Activated CD4-positive, alpha-beta T cell treated with anti-CD3 and anti-CD28 coated beads, Interleukin-2, amount 50 U/mL, for 24 hours (primary cell): ENCODE measurements at regions not wholly inside any gene's neighbourhood (a gene's known extent, or its start where the extent isn't known, plus 50 kb on each side); places are given as distances from the start of the nearest gene placed in this dataset.

ENCODE experiments used
- DNase-seq, 2 donors: peaks; one replicate each; pipeline ENCODE4 v3.0.0-alpha.2; 2020; ENCODE audit warnings: low read depth in 1 of 2, low spot score in 1 of 2

- no peak for DNase-seq
Observed at GRCh38 chrX:10893976-10894375, 217.2 kb upstream of the HCCS start.

GRCh38 chrX:10897768-10898167 is 213.4 kb upstream of the HCCS start:
- no peak for DNase-seq

GRCh38 chrX:10900585-10901289 is 210.4 kb upstream of the HCCS start:
- no peak for DNase-seq

DNA sequence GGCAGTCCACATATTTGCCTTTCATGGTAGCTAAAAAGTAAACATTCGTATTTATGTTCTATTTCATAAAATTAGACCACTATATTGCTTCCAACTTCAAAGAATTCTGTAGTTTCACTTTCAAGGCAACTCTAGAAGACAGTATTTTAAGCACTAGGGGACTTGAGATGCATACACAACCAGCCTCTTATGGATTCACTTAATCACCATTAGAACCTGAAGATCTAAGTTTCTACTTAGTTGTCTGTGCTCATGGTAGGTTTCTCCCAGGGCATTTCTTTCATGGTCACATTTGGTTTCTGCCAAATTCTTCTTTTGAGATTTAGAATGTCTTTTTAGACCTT is 209.9 kb upstream of the HCCS start:
- no peak for DNase-seq

DNA sequence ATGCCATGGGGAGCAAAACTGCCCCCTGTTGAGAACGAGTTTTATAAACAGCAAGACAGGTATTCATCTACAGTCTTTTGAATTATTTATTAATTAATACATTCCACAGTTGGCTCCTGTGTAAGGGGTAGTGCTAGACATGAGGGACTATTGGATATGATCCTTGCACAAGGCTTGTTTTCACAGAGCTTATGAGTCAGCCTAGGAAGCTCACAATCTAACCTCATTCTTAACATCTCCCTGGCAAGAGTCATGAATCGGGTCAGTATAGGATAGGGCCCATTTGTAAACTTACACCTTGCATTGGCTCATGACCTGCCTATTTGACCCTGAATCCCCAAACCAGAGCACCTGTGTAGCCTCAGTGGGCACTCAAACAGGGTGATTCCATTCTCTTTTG is 209.1 kb upstream of the HCCS start:
- DNase-seq, result no peak

GRCh38 chrX:10903523-10903922 is 207.6 kb upstream of the HCCS start:
- no peak for DNase-seq

DNA sequence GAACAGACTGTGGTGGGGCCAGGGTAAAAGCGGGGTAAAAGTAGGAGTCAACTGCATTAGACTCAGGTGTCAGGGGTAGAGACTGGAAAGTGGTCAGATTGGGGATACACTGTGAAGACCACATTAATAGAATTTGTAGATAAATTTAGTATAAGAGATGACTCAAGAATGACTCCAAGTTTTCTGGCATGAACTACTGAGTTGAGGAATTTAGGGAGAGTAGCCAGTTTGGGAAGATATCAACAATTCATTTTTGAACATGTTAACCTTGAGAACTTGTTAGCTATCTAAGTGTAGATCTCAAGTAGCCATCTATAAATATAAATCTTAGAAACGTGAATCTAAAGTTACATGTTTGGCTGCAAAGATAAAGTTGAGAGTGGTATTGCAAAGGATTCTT is 206.9 kb upstream of the HCCS start:
- no peak for DNase-seq

- no peak for DNase-seq
Observed at GRCh38 chrX:10906866-10907265, 204.3 kb upstream of the HCCS start.

DNA sequence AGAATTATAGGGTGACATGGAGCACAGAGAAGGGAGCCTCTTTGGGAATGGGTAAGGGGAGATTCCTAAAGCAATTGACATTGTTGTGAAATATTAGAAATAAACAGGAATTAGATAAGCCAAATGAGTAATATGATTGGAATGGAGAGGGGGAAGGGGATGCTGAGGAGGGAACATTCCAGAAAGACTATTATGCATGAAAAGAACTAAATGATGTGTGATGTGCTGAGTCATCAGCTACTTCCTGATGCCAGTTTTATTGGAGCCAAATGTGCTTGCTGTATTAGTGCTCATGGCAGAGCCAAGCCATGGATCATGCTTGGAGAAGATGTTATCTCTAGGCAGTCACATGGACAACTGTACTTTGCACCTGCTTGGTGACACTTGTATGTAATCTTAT is 189.0 kb upstream of the HCCS start:
- DNase-seq, result no peak

DNA sequence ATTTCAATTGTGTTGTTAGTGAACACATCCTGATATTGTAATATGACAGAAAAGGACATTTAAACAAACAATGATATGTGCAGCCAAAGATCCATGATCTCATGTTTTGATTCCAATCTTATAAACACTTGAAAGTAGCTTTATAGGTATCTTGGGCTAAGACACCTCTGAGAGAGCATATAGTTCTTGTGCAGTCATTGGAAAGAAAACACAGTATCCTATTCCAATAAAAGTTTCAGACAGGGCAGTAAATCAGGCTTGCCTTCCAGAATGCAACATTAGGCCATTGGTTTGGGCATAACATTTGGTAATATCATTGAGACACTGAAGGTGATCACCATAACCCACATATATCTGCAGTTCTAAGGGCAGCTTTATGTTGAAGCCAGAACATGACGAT is 188.3 kb upstream of the HCCS start:
- DNase-seq, result no peak

- DNase-seq, result no peak
Observed at GRCh38 chrX:10923466-10923865, 187.7 kb upstream of the HCCS start.

GRCh38 chrX:10926404-10926803 is 184.7 kb upstream of the HCCS start:
- no peak for DNase-seq

DNA sequence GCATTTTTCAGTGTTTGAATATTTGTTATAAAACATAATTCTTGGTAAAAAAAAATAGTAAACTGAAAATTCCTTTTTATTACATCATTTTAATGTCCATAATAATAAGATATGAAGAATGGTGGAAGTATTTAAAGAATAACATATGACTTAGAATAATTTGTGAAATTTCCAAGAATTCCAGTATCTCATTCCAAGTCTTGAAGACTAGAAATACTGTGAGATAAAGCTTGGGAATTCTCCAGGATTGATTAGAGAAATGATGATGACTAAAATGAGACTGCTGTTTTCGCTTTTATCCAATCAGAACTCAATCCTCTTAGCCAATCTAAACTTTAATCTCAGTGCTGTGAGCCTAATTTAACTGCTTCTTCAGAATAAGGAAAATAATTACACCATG is 184.2 kb upstream of the HCCS start:
- no peak for DNase-seq

- DNase-seq, result no peak
Observed at GRCh38 chrX:10929747-10930146, 181.4 kb upstream of the HCCS start.

DNA sequence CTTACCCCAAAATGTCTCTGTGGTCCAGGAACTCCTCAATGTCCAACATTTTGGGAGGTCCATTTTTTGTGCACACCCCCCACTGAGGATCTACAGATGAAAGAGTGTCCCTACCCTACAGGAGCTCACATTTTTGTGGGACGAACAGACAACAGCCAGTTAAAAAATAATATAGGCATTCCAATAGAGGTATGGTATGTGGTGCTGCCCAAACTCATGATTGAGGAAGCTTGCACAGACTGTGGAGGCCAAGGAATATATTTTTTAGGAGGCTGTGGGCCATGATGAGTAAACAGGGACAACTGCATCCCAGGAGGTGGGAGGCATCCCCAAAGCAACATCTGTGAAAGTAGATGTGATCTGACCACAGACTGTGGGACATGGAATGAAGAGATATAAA is 181.0 kb upstream of the HCCS start:
- DNase-seq, result no peak

GRCh38 chrX:10931976-10932375 is 179.2 kb upstream of the HCCS start:
- DNase-seq, result no peak

- DNase-seq, result no peak
Observed at GRCh38 chrX:10932842-10933440, 178.2 kb upstream of the HCCS start.

GRCh38 chrX:10935501-10935900 is 175.6 kb upstream of the HCCS start:
- DNase-seq, result no peak

GRCh38 chrX:10936976-10937375 is 174.2 kb upstream of the HCCS start:
- DNase-seq, result no peak

- no peak for DNase-seq
Observed at GRCh38 chrX:10938365-10938923, 172.7 kb upstream of the HCCS start.

GRCh38 chrX:10939424-10939823 is 171.7 kb upstream of the HCCS start:
- no peak for DNase-seq

DNA sequence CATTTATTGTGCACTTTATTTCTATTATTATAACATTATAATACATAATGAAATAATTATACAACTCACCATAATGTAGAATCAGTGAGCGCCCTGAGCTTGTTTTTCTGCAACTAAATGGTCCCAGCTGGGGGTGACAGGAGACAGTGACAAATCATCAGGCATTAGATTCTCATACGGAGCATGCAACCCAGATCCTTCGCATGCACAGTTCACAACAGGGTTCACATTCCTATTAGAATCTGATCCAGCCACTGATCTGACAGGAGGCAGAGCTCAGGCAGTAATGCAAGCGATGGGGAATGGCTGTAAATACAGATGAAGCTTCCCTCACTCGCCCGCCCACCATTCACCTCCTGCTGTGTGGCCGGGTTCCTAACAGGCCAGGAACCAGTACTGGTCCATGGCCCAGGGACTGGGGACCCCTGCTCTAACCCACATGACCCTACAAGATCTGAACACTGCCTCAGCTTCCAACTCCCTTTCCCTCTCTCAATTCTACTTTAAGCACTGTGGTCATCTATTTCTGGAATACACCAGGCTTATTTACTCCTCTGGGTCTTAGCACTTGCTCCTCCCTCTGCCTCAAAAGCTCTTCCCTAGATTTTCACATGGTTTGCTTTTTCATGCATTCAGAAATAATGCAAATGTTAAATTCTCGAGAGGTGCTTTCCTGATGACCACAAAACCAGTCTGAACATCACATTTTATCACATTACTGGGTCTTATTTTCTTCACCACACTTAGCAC is 166.8 kb upstream of the HCCS start:
- no peak for DNase-seq
